GM21576 (cell line): ENCODE measurements at regions not wholly inside any gene's neighbourhood (a gene's known extent, or its start where the extent isn't known, plus 50 kb on each side); places are given as distances from the start of the nearest gene placed in this dataset.
"Not testable (repeated sequence)": the region's sequence is repeated elsewhere in the genome, so short reads cannot be mapped to it uniquely, and the experiment has no call there.

Experiments used
- ATAC-seq: cut with Tn5 transposase; IDR thresholded peaks from one replicate; pipeline ENCODE4 v1.9.1; 2021; ENCODE audit warnings: mild to moderate bottlenecking, moderate library complexity; ENCODE audit not compliant: unreplicated experiment

- not testable (repeated sequence) for ATAC-seq
Measured at GRCh38 chr20:5660756-5661155, 50.0 kb upstream of the GPCPD1 start.
